CD4-positive, alpha-beta T cell treated with Interleukin-12 subunit alpha and Interleukin-12 subunit beta, for 1 hour (primary cell): ENCODE measurements at regions not wholly inside any gene's neighbourhood (a gene's known extent, or its start where the extent isn't known, plus 50 kb on each side); places are given as distances from the start of the nearest gene placed in this dataset.
A peak's percentile ranks its signal among the peaks of the same experiment; 100 is the strongest.
"Not testable (repeated sequence)": the region's sequence is repeated elsewhere in the genome, so short reads cannot be mapped to it uniquely, and the experiment has no call there.

ENCODE experiments used
- DNase-seq: peaks from one replicate; pipeline ENCODE4 v3.0.0-alpha.2; 2020

DNA sequence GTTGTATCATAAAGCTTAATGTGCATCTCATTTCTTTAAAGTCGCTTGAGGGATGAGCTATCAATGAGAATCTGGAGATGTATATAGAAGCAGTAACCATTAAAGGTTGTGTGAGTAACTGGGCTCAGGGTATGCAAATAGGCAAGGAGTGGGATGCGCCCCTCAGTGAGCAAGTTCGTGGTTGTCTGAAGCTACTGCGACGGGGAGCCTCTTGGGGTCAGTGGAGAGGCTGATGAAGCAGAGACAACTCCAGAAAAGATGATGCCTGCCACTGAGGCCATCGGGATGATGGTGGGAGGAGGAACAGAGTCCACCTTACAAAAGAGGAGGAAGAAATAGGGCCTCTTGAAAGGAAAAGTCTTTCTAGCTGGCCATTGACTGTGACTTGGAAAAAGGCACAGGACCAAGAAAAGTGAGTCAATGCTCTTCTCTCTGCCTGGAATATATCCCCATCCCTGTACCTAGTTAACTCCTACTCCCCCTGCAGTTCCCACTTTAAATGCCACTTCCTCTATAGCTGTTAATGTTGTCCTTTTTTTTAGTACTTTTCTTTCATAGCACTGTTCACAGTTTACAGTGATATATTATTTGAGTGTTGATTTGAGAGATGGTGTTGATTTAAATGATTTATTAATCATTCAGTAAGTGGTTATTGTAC, 51.4 kb upstream of the LSM6 start:
- no peak for DNase-seq

DNA sequence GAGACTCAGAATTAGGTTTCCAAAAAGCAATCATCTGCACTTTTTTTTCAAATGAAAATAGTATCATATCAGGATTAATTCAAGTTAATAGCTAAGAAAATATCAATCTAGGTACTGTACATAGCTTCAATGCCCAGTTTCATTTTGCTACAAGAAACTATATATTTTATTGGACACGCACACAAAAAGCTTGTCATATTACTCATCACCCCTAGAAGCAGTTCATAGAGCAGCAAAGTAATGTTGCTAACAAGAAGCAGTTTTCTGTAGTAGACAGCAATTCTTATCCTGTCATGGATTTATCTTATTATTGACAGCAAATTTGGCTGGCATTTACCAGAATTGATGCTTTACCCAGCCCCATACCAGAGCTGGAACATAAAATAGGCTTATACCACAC, 52.3 kb upstream of the LSM6 start:
- no peak for DNase-seq

DNA sequence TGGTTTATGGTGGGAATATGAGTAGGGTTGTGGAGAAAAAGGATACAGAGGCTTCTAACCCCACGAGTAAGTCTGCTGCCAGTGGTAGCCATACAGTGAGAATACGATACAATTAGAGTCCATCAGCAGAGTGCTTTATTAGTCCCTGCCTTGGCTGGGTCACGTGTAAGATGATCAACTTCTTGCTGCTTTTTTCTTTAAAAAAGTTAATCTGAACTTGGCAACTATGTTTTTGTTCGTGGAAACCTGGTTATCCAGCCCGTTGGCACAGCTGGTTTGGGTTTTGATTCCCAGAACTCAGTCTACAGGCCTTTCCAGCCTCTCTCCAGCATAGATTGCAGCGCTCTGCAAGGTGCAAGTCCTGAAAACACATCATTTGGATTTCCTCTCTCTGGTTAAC, 53.1 kb upstream of the LSM6 start:
- DNase-seq = no peak

DNA sequence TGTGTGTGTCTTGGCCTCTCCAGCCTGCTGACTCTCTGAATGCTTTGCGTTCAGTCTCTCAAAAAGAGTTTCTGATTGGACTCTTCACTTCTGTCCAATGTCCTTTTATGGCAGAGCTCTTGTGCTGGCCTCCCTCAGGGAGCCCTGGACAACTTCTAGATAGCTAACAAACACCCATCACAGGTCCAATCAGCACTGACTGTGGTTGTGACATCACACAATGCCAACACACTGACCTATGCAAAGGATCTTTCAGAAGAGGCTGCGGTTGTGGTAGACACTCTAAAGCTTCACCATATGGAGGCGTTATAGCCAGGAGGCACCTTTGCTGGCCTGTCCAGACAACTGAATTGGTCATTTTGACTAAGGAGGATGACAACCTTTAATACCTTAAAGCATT, 53.8 kb upstream of the LSM6 start:
- no peak for DNase-seq

DNA sequence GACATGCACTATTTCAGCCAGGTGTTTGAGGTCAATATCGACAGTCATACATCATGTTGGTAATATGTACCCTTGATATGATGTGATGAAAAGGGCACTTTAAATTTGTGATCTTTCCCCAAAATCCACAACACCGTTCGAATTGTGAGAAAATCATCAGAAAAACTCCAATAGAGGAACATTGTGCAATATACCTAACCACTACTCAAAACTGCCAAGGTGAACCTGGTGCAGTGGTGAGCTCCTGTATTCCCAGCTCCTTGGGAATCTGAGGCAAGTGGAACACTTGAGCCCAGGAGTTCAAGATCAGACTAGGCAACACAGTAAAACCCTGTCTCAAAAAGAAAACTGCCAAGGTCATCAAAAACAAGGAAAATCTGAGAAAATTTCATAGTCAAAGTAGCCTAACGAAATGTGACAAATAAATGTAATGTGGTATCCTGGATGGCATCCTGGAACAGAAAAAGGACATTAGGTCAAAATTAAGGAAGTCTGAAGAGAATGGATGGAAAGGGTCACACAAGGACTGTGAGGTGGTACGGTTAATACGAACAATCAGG, 55.6 kb upstream of the LSM6 start:
- no peak for DNase-seq

DNA sequence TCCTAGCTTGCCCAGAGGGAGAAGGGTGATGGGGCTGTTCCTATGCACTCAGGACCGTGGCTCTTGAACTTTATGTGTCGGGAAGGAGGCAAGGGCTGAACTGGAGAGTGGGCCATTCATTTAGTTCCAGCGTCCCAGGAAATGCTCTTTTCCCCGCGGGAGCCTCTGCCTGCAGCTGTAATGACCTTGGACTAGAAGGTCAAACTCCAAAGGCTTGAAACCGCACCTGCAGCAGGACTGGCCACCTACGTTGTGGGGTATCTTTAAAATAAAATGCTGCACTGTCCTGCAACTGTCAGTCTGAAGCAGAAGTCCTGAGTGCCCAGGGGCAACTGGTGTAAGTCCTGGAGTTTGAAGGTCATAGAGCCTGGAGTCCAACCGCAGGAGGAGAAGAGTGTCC, 61.5 kb upstream of the LSM6 start:
- no peak for DNase-seq

DNA sequence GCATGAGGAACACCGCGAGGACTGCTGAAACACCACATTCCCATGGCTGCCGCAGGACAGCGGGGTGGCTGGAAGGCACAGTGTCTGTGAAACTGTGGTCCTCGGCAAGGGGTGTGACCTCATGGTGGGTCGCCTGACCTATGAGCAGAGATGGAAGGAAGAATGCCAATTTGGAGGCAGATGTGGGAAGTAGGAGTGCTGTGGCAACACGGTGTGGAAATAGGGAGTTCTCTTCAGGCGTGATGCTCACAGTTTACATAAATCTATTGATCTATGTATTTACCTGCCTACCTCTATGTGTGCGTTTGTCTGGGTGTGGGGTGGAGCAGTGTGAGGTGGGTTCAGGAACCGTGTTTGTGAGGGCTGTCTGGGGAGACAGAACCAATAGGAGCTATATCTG, 62.3 kb upstream of the LSM6 start:
- DNase-seq = no peak

DNA sequence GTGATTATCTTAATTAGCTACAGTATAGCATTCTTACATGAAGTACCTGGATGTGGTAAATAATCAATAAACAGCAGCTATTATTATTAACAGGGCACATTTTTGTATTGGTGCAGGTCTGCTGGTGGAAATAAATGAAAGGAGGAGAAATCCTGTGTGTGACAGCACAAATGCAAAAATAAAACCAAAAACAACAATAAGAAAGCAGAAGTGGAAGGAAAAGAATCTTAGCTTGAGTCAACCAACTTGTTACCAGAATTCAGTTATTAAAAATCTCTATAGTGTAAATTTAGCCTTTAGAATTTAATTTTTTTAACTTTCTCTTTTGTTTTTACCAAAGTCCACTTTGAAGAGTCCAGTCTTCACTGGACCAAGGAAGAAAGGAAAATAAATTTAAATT, 63.1 kb upstream of the LSM6 start:
- DNase-seq = no peak

DNA sequence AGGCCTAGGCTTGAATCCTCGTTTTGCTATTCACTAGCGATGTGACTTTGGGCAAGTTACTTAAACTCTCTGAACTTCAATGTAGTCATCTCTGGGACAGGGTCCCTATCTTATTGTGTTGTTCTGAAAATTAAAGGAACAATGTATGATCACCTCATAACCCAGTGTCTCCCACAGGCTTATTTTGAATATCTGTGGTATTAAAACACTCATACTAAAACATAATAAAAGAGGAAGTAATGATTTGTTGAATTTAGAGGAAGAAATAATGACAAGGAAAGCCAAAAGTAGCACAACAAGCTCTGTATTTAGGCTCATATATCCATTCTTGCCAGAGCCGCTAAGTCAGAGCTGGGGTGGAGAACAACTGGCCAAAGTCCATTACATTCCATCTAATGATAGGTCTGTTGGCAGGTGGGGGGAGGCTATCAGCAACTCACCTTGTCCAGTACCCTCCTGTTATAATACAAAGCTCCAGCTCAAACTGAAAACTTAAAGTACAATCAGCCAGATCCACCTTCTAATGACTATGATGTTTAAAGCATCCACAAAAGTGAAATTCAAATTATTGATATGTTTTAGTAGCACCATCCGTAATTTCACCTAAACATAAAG, 64.5 kb upstream of the LSM6 start:
- no peak for DNase-seq

DNA sequence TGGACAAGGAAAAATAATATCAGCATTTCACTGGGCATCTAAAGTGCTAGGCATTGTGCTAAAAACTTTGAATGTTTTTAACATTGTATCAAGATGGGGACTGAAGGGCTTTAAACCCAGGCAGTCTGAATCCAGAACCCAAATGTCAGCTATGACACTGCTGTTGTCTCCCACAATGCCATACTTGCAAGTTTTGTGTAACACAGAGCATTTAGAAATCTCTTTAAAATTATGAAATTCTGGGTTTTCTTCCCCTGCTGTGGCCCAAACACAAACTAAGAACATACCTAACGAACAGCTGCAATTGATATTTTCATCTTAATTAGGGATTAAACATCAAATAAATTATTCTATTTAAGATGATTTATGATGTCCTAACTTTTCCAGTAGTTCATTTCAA, 66.8 kb upstream of the LSM6 start:
- DNase-seq = no peak

DNA sequence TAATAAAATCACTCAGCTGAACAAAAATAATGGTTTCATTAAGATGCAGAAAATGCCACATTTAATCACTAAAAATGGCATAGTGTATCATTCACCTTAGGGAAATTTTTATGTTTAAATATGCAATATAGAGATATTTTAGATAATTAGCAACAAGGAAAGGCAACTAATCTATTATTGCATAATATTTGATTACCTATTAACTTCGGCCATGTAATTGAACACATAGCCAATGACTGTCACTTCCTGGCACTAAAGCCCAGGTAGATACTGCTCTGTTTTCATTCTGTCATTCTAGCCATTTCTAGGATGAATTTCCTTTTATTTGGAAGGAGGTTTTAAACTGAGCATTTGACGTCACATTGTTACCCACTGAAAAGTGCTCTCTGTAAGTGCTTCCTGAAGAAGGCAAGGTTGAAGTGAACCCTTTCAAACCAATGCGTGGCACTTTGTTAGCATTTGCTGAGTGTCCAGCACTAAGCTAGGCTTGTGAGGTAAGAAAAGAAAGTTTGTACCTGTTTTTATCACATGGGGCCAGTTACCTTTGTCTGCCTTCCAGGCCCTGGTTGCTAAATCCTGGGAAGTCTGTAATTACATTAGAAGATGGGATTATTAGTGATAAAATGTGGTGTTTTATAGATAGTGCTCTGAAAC, 67.8 kb upstream of the LSM6 start:
- DNase-seq = no peak

DNA sequence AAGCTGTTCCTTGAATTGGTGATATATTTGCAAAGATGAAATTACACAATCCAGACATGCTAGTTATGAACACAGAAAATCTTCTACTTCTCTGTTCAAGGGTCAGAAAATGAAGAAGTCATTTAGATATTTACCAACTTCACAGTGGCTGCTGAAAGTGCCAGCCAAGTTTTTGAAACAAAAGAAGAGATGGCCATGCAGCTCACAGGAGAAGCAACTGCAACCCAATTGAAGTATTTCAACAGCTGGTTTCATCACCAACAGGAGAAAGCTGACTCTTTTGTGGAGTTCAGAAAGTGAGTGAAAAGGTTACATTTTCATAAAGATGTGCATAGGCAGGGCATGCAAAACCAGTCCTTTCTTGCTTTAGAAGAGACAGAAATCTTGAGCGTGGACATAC, 70.1 kb upstream of the LSM6 start:
- no peak for DNase-seq

DNA sequence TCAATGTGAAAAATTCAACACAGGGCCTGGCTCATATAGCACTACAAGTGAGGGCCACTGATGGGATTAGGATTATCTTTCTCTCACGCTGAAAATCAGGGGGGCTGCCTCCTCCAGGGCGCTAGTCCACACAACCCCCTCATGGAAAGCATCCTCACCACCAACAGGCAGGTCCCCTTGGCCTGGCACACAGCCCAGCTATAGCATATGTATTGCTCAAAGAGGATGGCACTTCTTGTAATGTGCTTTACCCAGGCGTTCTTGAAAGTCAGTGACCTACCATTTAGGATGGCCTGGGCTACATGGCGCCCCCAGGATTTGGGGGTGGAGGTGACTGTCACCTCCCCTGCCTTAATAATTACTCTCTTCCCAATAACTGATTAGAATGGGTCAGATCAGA, 71.0 kb upstream of the LSM6 start:
- no peak for DNase-seq

DNA sequence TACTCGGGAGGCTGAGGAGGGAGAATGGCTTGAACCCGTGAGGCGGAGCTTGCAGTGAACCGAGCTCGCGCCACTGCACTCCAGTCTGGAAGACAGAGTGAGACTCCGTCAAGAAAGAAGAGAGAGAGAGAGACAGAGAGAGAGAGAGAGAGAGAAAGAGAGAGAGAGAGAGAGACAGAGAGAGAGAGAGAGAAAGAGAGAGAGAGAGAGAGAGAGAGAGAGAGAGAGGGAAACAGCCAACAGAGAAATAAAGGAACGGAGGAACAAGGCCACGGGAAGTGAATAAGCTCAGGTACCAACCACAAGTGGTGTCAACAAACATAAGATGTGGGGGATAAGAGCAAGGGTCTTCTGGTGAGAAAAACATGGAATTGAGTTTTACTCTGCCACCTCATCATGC, 71.5 kb upstream of the LSM6 start:
- not testable (repeated sequence) for DNase-seq

DNA sequence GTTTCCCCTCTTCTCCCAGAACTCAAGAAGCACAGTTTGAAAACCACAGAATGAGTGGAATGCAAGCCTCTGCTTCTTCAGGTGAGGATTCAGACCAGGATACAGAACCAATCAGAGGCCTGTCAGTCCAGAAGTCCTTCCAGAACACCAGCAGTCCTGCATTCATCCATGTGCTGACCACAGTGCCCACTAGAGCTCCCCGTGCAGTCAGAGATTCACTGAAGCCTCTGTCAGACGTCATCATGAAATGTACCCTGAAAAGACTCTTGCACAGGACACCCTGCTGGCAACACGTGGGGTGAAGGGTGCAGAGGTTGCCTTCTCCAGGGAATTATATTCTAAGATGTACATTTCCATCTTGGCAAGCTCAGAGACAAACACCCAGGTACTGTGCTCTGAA, 75.9 kb upstream of the LSM6 start:
- no peak for DNase-seq

DNA sequence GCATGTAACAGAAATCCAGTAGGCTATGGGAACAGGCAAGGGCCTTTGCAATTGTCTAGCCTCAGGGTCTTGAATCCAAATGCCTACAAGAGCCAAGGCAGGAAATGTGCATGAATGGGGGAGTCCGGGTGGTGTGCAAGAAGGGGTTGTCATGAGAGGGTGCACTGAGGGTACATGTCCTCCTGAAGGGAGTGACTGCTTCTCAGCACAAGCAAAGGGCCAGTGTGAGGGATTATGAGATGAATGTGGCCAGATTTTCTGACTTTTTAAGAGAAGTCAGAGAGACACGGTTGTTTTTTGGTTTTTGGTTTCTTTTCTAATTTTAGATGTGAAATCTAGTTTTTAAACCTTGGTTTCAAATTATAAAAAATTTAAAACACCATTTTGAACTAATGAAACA, 76.5 kb upstream of the LSM6 start:
- DNase-seq = no peak

DNA sequence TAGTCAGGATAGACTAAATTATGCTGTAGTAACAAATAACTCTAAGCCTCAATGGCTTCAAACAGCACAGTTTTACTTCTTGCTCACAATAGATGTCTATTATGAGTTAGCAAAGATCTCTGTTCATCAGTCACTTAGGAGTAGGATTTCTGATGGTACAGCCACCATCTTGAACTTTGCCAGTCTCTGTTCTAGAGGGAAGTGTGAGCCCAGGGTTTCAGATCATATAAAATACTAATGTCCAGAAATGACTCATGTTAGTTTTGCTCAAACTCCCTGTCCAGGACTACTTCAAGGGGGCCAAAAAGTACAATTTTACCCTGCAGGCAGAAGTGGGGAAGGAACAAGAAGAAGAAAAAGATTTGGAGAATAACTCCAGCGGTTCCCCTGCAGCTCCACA, 77.1 kb upstream of the LSM6 start:
- DNase-seq = no peak

DNA sequence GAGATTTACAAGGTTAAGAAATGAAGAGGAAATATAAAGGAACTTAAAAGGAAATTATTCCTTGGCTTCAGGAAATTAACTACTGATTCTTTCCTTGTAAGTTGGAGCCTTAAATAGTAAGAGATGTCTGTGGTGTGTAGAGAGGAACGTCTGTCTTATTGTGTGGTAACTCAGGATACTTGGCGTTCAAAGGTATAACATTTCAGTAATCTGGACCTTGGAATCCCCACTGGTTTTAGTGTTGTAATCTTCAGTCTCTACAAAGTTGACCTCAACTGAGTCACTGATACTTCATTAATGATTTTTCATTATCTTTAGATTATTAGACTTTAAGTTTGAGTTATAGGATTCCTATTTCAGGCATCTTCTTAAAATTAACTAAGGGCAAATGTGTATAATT, 79.1 kb upstream of the LSM6 start:
- no peak for DNase-seq

DNA sequence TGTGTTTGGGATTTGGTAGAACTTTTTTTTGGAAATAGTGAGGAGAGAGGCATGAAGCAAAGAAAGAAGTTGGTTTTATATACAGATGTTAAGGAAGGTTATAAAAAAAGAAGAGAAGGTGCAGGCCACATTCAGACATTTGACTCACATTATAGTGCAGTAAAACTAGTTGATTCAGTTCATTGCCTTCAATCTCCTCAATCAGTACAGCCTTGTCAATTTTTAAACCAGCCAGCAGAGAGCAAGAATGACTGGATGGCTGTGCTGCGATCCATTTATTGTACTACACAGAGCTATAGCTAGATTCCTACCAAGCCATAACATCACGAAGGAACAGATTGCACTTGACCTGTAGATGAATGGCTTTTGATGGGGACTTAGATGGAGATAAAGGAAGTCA, 79.7 kb upstream of the LSM6 start:
- no peak for DNase-seq

DNA sequence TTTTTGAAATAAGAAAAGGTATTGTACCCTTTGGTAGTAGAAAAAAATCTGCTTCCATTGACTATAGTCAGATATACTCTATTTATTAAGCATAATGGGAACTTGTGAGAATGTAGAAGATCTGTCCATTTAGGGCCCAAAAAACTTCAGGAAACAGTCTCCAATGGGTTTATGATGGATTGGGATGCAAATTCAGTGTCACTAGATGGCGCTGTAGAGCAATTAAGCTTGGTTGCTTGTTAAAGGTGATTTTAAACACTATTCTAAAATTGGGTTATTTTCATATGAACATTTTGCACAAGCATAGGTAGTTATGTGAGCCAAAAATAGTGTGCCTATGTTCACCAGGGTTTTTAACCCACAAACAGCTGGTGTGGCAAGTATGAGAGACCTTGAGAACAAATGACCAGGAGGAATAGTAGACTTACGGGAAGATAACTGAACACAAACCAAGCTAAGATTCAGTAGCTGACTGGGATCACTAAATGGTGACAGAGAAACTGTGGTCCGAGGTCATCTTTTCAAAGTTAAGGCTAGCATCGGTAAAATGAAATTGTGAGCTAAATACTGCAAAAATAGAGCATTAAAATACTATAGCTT, 80.3 kb upstream of the LSM6 start:
- peak; percentile 18 for DNase-seq

DNA sequence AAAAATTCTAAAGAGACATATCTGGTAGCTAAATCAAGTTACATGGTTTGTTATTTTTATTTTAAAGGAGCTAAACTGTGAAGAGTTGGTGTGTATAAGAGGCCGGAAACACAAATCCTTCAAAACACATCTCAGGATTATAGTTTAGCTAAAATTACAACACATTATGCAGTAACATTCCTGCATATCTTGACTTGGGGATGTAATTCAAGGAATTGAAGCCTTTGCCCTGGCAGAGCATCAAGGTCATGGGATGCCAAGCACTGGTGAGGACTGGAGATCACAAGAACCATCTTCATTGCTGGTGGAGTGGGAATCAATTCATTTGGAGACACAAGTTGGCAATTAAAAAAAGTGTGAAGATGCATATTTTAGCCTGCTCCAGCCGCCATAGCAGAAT, 86.8 kb upstream of the LSM6 start:
- DNase-seq = no peak

DNA sequence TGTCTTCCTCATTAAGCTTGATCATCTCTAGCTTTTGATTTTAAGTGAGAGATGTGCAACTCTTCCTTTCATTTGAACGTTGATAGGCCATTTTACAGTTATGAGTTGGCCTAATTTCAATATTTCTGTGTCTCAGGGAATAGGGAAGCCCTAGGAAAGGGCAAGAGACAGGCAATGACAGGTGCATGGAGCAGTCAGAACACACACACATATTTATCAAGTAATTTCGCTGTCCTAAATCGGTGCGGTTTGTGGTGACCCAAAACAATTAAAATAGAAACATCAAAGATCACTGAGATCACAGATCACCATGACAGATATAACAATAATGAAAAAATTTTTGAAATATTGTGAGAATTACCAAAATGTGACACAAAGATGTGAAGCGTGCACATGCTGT, 87.7 kb upstream of the LSM6 start:
- no peak for DNase-seq

DNA sequence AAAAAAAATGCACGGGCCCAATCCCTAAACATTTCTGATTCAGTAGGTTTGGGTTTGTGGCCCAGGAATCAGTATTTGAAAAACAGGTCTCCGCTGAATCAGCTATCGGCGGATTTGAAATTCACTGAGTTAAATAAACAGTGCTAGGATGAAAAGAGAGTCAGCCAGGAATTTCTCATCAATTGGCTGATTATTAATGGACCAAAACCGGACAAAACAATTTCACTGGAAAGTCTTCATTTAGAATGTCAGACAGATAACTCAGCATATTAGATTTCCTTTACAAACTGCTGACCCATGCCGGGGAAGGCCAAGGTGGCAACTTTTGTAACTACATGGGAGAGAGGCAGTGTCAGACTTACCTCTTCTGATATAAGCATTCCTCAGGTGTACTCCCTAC, 99.4 kb upstream of the LSM6 start:
- no peak for DNase-seq

DNA sequence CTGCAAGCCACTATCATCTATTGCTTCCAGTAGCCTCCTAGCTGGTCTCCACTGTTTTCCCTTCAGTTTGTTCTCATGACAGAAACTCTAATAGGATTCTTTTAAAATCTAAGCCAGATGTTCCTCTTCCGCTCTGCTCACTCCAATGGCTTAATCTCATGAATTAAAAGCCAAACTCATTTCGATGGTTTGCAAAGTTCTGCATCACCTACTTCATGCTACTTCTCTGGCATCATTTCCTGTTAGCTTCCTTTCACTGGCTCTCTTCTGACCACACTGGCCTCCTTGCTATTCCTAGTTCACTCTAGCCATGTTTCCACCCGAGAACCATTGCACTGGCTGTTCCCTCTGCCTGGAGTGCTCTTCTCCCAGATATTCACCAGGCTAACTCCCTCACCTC, 102.0 kb upstream of the LSM6 start:
- DNase-seq = no peak
